ENCODE measurements at regions not wholly inside any gene's neighbourhood (a gene's known extent, or its start where the extent isn't known, plus 50 kb on each side); places are given as distances from the start of the nearest gene placed in this dataset.
A peak's percentile ranks its signal among the peaks of the same experiment; 100 is the strongest.
"Not testable (repeated sequence)": the region's sequence is repeated elsewhere in the genome, so short reads cannot be mapped to it uniquely, and the experiment has no call there.

DNA sequence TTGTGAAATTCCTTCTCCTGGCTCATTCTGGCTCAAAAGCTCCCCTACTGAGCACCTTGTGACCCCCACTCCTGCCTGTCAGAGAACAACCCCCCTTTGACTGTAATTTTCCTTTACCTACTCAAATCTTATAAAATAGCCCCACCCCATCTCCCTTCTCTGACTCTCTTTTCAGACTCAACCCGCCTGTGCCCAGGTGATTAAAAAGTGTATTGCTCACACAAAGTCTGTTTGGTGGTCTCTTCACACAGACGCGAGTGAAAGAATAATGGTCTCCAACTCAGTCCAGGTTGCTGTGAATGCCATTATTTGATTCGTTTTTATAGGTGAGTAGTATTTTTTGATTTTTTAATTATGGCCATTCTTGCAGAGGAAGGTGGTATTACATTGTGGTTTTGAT lies 414.1 kb upstream of the FKBP1C start:
- no peaks in the 10 kb centered on the region for H3K27me3 ChIP-seq (ENCODE audit: control insufficient read depth in 1 of 2, insufficient read depth in 1 of 2, low read length in 2 of 2)
- no peaks in the 10 kb centered on the region for H3K79me1 ChIP-seq (replicated peaks; ENCODE audit: low read length, poor library complexity, severe bottlenecking)
- no peaks in the 10 kb centered on the region for H3K4me1 ChIP-seq (ENCODE audit: control insufficient read depth, insufficient read depth, low read depth, low read length)
- H3K36me3 ChIP-seq (ENCODE audit: control insufficient read depth in 1 of 2, insufficient read depth in 2 of 2, low read depth in 1 of 2, low read length in 2 of 2) = no peaks in the 10 kb centered on the region
- no peak overlapping the region for H2BK120ac ChIP-seq (ENCODE audit: low read depth, low read length)
- no peak overlapping the region for H3K4me2 ChIP-seq (ENCODE audit: low read length, poor library complexity, severe bottlenecking)
- H4K8ac ChIP-seq (ENCODE audit: low read length) = no peak overlapping the region
- no peak overlapping the region for H2BK5ac ChIP-seq (ENCODE audit: low read depth, low read length, poor library complexity, severe bottlenecking)
- no peak overlapping the region for H4K91ac ChIP-seq (ENCODE audit: low read length)
- DNase-seq = no peak
- no peak overlapping the region for H2BK15ac ChIP-seq (ENCODE audit: low read depth, poor library complexity, severe bottlenecking)
- H2AFZ ChIP-seq (ENCODE audit: low read depth, low read length) = no peak overlapping the region
- no peak overlapping the region for H3K9ac ChIP-seq (ENCODE audit: low read length)
- no peak overlapping the region for H3K27ac ChIP-seq (ENCODE audit: low read length, poor library complexity, severe bottlenecking)
- no peak overlapping the region for H3K14ac ChIP-seq (ENCODE audit: low read length in 2 of 2)
- H3K4ac ChIP-seq (ENCODE audit: low read depth in 1 of 2, low read length in 2 of 2) = no peak overlapping the region
- no peak overlapping the region for H2AK5ac ChIP-seq (ENCODE audit: low read length, severe bottlenecking)
- WGBS = 54% methylated on average over 4 of the region's 4 CpGs
- no peak overlapping the region for H3K23ac ChIP-seq (ENCODE audit: low read length in 2 of 2)
- H3K4me3 ChIP-seq (ENCODE audit: insufficient read depth in 1 of 2, low read depth in 1 of 2, low read length in 2 of 2) = no peak overlapping the region
- no peak overlapping the region for H3K18ac ChIP-seq (ENCODE audit: low read depth in 1 of 2, low read length in 2 of 2)
- no peak overlapping the region for H2BK12ac ChIP-seq (ENCODE audit: low read length in 2 of 2)
- H3K9me3 ChIP-seq (ENCODE audit: control insufficient read depth, low read length) = no peaks in the 10 kb centered on the region

DNA sequence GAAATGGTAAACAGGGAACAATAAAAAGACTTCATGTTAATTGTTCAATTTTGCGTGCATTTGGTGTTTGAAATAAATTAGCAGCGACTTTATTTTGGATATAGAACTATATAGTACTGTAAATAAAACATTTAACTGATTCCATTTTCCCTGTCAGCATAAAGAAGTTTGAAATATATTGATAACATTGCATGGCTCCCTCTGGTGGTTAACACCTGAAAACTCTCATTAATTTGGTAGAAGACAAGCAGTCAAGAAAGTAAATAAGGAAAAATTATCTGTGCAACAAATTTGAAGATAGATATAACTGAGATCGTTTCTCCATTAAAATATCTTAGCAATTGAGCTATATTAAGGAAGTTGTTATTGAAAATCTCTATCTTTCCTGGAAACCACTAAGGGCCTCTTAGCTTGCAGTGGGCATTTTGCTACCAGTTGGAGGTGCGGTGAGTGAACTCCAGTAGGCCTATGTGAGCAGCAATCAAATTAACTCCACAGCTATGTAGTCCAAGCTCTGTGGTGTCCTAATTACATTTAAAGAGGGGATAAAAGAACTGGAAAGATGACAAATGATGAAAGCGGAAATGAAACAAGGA lies 435.7 kb upstream of the FKBP1C start:
- Histone ChIP-seq H3K9ac (ENCODE audit: low read length) (no peak overlapping the region), H2BK15ac (ENCODE audit: low read depth, poor library complexity, severe bottlenecking) (no peak overlapping the region), H3K27me3 (ENCODE audit: control insufficient read depth in 1 of 2, insufficient read depth in 1 of 2, low read length in 2 of 2) (no peaks in the 10 kb centered on the region), H2AFZ (ENCODE audit: low read depth, low read length) (no peak overlapping the region), H3K4me3 (ENCODE audit: insufficient read depth in 1 of 2, low read depth in 1 of 2, low read length in 2 of 2) (no peak overlapping the region), H2AK5ac (ENCODE audit: low read length, severe bottlenecking) (no peak overlapping the region), H3K36me3 (ENCODE audit: control insufficient read depth in 1 of 2, insufficient read depth in 2 of 2, low read depth in 1 of 2, low read length in 2 of 2) (no peaks in the 10 kb centered on the region), H3K4ac (ENCODE audit: low read depth in 1 of 2, low read length in 2 of 2) (no peak overlapping the region), H2BK5ac (ENCODE audit: low read depth, low read length, poor library complexity, severe bottlenecking) (no peak overlapping the region), H3K9me3 (ENCODE audit: control insufficient read depth, low read length) (no peaks in the 10 kb centered on the region), H3K27ac (ENCODE audit: low read length, poor library complexity, severe bottlenecking) (no peak overlapping the region), H4K91ac (ENCODE audit: low read length) (no peak overlapping the region), H2BK12ac (ENCODE audit: low read length in 2 of 2) (no peak overlapping the region), H3K18ac (ENCODE audit: low read depth in 1 of 2, low read length in 2 of 2) (no peak overlapping the region), H3K14ac (ENCODE audit: low read length in 2 of 2) (no peak overlapping the region), H3K4me2 (ENCODE audit: low read length, poor library complexity, severe bottlenecking) (no peak overlapping the region), H2BK120ac (ENCODE audit: low read depth, low read length) (no peak overlapping the region), H4K8ac (ENCODE audit: low read length) (no peak overlapping the region), H3K79me1 (replicated peaks; ENCODE audit: low read length, poor library complexity, severe bottlenecking) (no peaks in the 10 kb centered on the region), H3K23ac (ENCODE audit: low read length in 2 of 2) (no peak overlapping the region), H3K4me1 (ENCODE audit: control insufficient read depth, insufficient read depth, low read depth, low read length) (no peaks in the 10 kb centered on the region)
- peak; percentile 9 for DNase-seq
- WGBS = 92% methylated on average over 2 of the region's 5 CpGs

DNA sequence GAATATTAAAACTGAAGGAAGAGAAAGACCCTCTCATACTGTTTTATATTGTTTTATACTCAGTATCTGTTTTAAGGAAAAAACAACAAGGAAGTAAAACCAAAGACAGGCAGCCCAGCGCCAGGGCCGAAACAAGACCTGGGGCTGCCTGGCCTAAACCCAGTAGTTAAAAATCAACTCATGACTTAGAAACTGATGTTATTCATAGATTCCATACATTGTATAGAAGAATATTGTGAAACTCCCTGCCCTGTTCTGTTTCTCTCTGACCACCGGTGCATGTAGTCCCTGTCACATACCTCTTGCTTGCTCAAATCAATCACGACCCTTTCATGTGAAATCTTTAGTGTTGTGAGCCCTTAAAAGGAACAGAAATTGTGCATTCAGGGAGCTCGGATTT lies 445.1 kb upstream of the FKBP1C start:
- H3K23ac ChIP-seq (ENCODE audit: low read length in 2 of 2); H3K4me3 ChIP-seq (ENCODE audit: insufficient read depth in 1 of 2, low read depth in 1 of 2, low read length in 2 of 2); H2AK5ac ChIP-seq (ENCODE audit: low read length, severe bottlenecking); H3K4ac ChIP-seq (ENCODE audit: low read depth in 1 of 2, low read length in 2 of 2); H3K36me3 ChIP-seq (ENCODE audit: control insufficient read depth in 1 of 2, insufficient read depth in 2 of 2, low read depth in 1 of 2, low read length in 2 of 2); H2BK12ac ChIP-seq (ENCODE audit: low read length in 2 of 2); H4K91ac ChIP-seq (ENCODE audit: low read length); H2BK5ac ChIP-seq (ENCODE audit: low read depth, low read length, poor library complexity, severe bottlenecking); H2BK15ac ChIP-seq (ENCODE audit: low read depth, poor library complexity, severe bottlenecking); H3K79me1 ChIP-seq (replicated peaks; ENCODE audit: low read length, poor library complexity, severe bottlenecking); H3K4me1 ChIP-seq (ENCODE audit: control insufficient read depth, insufficient read depth, low read depth, low read length); H3K9ac ChIP-seq (ENCODE audit: low read length); H3K14ac ChIP-seq (ENCODE audit: low read length in 2 of 2); H2BK120ac ChIP-seq (ENCODE audit: low read depth, low read length); H4K8ac ChIP-seq (ENCODE audit: low read length); H3K18ac ChIP-seq (ENCODE audit: low read depth in 1 of 2, low read length in 2 of 2); DNase-seq; H2AFZ ChIP-seq (ENCODE audit: low read depth, low read length); H3K27ac ChIP-seq (ENCODE audit: low read length, poor library complexity, severe bottlenecking); H3K9me3 ChIP-seq (ENCODE audit: control insufficient read depth, low read length); H3K27me3 ChIP-seq (ENCODE audit: control insufficient read depth in 1 of 2, insufficient read depth in 1 of 2, low read length in 2 of 2): not testable (repeated sequence)
- peak overlapping the region; percentile 29 for H3K4me2 ChIP-seq (ENCODE audit: low read length, poor library complexity, severe bottlenecking)
- 71% methylated on average over 3 of the region's 5 CpGs for WGBS

- no peaks in the 10 kb centered on the region for H3K36me3 ChIP-seq (ENCODE audit: control insufficient read depth in 1 of 2, insufficient read depth in 2 of 2, low read depth in 1 of 2, low read length in 2 of 2)
- H3K9me3 ChIP-seq (ENCODE audit: control insufficient read depth, low read length) = no peaks in the 10 kb centered on the region
- H2BK120ac ChIP-seq (ENCODE audit: low read depth, low read length) = no peak overlapping the region
- WGBS = 79% methylated on average over 3 of the region's 3 CpGs
- H4K91ac ChIP-seq (ENCODE audit: low read length) = no peak overlapping the region
- H3K18ac ChIP-seq (ENCODE audit: low read depth in 1 of 2, low read length in 2 of 2) = no peak overlapping the region
- H3K14ac ChIP-seq (ENCODE audit: low read length in 2 of 2) = no peak overlapping the region
- no peak overlapping the region for H3K4me3 ChIP-seq (ENCODE audit: insufficient read depth in 1 of 2, low read depth in 1 of 2, low read length in 2 of 2)
- no peak overlapping the region for H3K4ac ChIP-seq (ENCODE audit: low read depth in 1 of 2, low read length in 2 of 2)
- no peak overlapping the region for H2BK12ac ChIP-seq (ENCODE audit: low read length in 2 of 2)
- H3K27me3 ChIP-seq (ENCODE audit: control insufficient read depth in 1 of 2, insufficient read depth in 1 of 2, low read length in 2 of 2) = no peaks in the 10 kb centered on the region
- H3K79me1 ChIP-seq (replicated peaks; ENCODE audit: low read length, poor library complexity, severe bottlenecking) = no peaks in the 10 kb centered on the region
- no peak overlapping the region for H3K27ac ChIP-seq (ENCODE audit: low read length, poor library complexity, severe bottlenecking)
- no peak for DNase-seq
- no peak overlapping the region for H3K9ac ChIP-seq (ENCODE audit: low read length)
- no peak overlapping the region for H3K23ac ChIP-seq (ENCODE audit: low read length in 2 of 2)
- H2AK5ac ChIP-seq (ENCODE audit: low read length, severe bottlenecking) = no peak overlapping the region
- H3K4me1 ChIP-seq (ENCODE audit: control insufficient read depth, insufficient read depth, low read depth, low read length) = no peaks in the 10 kb centered on the region
- no peak overlapping the region for H3K4me2 ChIP-seq (ENCODE audit: low read length, poor library complexity, severe bottlenecking)
- H2BK15ac ChIP-seq (ENCODE audit: low read depth, poor library complexity, severe bottlenecking) = no peak overlapping the region
- H2AFZ ChIP-seq (ENCODE audit: low read depth, low read length) = no peak overlapping the region
- no peak overlapping the region for H2BK5ac ChIP-seq (ENCODE audit: low read depth, low read length, poor library complexity, severe bottlenecking)
- no peak overlapping the region for H4K8ac ChIP-seq (ENCODE audit: low read length)
Observed at GRCh38 chr6:62764841-62765240, 446.4 kb upstream of the FKBP1C start.
